ENCODE measurements at regions not wholly inside any gene's neighbourhood (a gene's known extent, or its start where the extent isn't known, plus 50 kb on each side); places are given as distances from the start of the nearest gene placed in this dataset.

DNA sequence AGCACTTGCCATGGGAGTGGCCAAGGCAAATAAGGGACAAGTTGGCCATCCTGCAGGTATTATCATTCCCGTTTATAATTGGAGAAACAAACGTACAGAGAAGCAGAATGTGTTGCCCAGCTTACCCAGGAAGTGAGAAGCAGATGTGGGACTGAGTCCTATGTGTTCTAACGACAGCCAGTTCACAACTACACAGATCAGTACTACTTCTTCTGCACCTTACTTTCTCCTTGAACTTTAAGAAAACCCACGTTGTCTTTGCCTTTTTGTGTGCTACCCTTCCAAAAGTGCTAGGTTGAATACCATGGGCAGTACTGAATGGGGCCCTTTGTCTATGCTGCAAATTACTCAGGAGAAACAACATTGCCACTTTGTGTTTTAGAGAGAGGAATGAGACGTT is 62.8 kb upstream of the BLID start:
- no peak for DNase-seq (ENCODE audit: low read depth, low spot score)

DNA sequence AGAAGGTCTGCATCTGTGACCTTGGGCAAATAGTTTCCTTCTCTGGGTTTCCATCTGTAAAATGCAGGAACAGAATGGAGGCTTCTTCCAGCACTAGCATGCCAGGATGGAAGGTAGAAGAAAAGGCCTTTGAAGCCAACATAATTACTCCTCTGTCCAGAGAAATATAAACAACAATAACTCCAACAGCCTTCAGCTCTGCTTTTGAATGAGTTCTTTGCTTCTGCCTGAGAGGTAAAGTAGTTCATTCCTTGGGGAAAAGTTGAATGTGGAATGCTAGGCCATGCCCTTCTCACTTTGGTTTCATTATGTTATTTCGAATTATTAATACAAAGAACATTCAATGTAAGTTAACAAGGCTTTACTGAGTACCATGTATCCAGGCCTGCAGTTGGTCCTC is 61.2 kb upstream of the BLID start:
- no peak for DNase-seq (ENCODE audit: low read depth, low spot score)

DNA sequence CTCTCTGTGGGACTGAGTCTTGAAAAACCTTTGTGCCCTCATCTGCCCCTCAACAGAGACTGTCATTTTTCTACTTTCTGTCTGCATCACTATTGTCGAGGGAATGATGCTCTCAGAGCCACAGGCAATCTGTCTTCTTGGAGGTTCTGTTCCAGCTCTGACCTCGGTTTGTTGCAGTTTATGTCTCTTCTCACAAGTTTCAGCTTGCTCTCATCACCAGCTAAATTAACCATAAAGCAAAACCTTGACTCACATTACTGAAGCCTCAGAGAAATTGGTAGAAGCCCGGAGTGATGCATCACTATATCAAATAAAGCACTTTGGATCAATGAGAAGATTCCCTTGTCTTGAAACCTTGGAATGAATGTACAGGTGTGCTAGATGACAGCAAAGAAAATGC is 60.6 kb upstream of the BLID start:
- no peak for DNase-seq (ENCODE audit: low read depth, low spot score)

- no peak for DNase-seq (ENCODE audit: low read depth, low spot score)
These were observed 59.3 kb upstream of the BLID start for GRCh38 chr11:122175306-122175705.

DNA sequence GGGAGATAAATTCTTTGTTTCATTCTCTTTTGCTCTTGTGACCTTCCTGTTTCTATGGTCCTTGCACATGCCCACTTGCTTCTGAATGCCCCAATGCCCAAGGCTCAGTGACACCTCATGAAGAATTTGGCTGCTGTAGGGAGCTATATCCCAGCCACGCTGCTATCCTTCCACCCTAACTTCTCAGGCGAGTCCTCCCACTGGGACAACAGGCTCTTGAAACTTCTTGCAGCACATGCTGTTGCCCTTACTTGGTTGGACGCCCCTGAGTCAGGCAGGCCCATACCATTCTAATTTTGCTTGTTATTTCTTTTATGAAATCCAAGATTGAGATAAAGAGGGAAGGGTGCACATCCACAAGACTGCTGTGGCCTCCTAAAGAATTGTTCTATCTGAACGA is 57.6 kb upstream of the BLID start:
- no peak for DNase-seq (ENCODE audit: low read depth, low spot score)

DNA sequence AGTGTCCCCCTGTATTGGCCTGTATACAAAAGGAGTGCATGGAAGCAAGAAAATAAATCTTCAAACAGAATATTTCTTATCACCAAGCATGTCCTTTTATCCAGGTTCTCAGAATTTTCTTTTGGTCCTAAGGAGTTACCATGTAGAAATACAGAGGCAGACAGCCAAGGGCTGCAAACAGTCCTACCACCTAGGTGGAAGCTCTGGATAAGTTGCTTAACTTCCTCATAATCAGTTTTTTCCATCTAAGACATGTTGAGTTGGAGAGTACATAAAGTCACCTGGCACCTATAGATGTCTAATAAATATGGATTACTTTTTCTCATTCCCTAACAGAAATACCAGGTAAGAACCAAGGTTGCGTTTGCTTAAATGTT is 57.0 kb upstream of the BLID start:
- DNase-seq (ENCODE audit: low read depth, low spot score): no peak

DNA sequence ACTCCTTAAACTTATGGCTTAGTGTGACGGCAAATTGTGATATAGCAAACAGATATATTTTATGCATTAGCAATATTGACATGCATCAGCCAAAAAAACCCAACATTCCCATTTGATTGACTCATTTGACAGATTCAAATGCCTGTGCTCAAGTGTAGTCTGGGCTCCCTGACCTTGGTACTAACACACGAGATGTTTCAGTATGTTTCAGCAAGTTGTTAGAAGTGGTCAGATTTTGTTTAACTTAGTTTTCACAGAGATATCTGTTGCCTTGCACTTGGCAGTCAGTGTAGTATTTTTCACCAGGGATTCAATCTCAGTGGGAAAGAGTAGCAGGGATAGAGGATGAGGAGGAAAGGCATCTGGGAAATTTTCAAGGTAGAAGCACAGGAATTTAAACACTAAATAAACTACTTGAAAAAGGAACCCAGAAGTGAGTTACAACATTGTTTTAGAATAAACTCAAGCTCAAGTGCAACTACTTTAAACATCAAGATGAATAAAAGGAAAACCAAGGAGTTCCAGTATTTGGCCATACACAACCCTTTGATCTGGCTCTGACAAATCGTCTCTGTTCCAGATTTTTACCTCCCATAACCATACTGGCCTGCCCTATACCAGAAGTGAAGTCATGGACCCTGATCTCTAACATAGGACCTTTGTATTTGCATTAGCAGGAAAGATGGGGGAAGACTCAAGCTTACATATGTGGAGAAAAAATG is 56.5 kb upstream of the BLID start:
- DNase-seq (ENCODE audit: low read depth, low spot score): no peak

GRCh38 chr11:122170815-122171475 is 54.9 kb upstream of the BLID start:
- DNase-seq (ENCODE audit: low read depth, low spot score): no peak

DNA sequence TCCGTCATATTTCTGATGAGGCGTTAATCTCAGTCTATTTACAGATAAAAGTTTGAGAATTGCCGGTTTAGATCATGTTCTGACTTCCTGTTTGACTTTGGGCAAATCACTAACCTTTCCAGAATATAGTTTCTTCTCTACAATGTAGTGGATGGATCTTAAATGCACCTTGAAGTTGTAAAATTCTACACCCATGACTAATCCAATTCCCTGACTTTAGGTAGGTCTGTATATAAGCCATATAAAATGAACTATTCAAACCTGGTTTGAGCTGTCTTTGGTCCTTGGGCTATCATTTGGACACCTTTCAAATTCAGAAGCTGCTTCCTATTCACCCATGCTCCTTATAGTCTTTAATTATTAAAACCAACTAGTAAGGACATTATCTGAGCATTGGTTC is 52.2 kb upstream of the BLID start:
- DNase-seq (ENCODE audit: low read depth, low spot score): no peak

- no peak for DNase-seq (ENCODE audit: low read depth, low spot score)
These were observed 51.1 kb upstream of the BLID start for GRCh38 chr11:122167100-122167499.

DNA sequence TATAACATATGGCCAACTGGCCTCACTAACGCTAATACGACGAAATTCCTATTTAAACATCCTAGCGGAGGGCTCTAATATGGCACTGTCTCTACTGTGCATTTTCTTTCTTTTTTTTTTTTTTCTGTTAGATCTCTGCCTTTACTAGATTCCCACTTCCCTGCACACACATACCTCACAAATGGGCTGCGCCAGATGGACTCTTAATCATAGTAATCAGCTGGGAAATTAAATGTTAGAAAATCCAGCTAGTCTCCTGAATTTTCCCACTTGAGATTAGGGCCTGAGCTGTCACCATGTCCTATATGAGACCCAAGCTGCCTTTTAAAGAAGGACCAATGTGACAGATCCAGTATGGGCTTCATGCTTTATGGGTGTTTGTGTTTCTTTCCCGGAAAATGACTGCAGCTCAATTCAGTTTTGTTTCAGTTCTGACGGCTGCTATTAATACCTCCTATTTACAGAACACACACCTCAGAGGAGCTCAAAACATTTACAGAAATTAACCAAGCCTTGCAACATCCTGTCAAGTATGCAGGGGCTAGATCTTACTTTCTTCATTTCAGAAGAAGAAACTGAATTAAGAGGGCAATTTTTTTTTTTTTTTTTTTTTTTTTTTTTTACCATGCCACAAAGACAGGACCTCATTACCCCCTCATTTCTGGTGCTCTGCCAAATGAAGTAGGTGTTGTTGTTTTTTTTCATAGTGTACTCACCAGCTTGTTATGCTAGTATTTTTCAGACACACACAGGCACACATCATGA is 49.8 kb upstream of the BLID start:
- no peak for DNase-seq (ENCODE audit: low read depth, low spot score)

All from smooth muscle cell of the brain vasculature (primary cell).